Adrenal gland (tissue), 5 donors: ENCODE measurements at regions not wholly inside any gene's neighbourhood (a gene's known extent, or its start where the extent isn't known, plus 50 kb on each side); places are given as distances from the start of the nearest gene placed in this dataset.

Experiments
- POLR2A ChIP-seq, 2 donors: fragments of 450-650 bp; IDR thresholded peaks; one replicate each; pipeline ENCODE4 v1.6.1; 2017; ENCODE audit warnings: antibody characterized with exemption in 2 of 2, mild to moderate bottlenecking in 2 of 2, moderate library complexity in 1 of 2
- TF ChIP-seq, protein P1 (sequence below), 6 experiments: fragments of 450-650 bp in 4 of 6; fragments of 200-600 bp in 2 of 6; sonication (generic) in 1 of 6; IDR thresholded peaks; 1 replicate in 5 of 6; 2 replicates in 1 of 6; pipeline versions ENCODE4 v1.5.1 to v1.8.0; 2016 to 2021; ENCODE audit warnings: antibody characterized with exemption in 6 of 6, mild to moderate bottlenecking in 2 of 6, moderate library complexity in 1 of 6
- donor health status: DM: no; HTN: no; CAD: no.

DNA sequence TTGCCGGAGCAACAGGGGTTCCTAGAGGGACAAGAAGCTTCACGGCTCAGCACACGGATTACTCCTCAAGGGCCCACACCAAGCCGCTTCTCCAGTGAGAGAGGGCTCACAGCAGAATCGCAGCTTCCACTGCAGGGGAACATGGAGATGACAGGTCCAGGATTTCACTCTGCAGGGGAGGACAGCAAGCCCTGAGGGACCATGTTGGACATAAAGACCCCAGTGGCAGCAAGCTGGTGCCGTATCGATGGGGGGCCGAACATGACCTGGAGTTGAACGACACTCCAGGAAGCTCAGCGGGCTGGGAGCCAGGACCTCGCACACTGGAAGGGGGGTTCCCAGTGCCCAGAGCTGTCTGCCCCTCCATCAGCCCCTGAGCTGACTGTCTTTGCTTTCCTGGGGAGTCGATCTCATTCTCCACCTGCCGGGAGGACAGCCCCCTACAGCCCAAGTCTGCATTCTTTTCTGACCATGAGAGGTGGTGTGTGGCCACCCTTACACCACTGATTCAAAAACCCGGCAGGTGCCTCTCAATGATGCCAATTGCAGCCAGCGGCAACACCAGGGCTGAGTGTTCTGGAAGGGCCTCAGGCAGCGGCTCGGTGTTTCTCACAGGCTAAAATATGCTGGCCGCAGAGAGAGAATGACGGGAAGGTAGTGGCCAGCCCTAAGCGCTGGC is 194.5 kb upstream of the CDH4 start:
- TF ChIP-seq, protein P1, sequence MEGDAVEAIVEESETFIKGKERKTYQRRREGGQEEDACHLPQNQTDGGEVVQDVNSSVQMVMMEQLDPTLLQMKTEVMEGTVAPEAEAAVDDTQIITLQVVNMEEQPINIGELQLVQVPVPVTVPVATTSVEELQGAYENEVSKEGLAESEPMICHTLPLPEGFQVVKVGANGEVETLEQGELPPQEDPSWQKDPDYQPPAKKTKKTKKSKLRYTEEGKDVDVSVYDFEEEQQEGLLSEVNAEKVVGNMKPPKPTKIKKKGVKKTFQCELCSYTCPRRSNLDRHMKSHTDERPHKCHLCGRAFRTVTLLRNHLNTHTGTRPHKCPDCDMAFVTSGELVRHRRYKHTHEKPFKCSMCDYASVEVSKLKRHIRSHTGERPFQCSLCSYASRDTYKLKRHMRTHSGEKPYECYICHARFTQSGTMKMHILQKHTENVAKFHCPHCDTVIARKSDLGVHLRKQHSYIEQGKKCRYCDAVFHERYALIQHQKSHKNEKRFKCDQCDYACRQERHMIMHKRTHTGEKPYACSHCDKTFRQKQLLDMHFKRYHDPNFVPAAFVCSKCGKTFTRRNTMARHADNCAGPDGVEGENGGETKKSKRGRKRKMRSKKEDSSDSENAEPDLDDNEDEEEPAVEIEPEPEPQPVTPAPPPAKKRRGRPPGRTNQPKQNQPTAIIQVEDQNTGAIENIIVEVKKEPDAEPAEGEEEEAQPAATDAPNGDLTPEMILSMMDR (IDR thresholded peaks at IDR 0.05), result no peak
- TF ChIP-seq POLR2A (IDR thresholded peaks at IDR 0.05), result no peak
